Fibroblast of lung (primary cell): ENCODE measurements at regions not wholly inside any gene's neighbourhood (a gene's known extent, or its start where the extent isn't known, plus 50 kb on each side); places are given as distances from the start of the nearest gene placed in this dataset.

Experiments
- DNase-seq, 2 donors: peaks; one replicate each; pipeline versions ENCODE4 v3.0.0 to v3.0.0-alpha.2; 2010; ENCODE audit warnings: low read depth in 2 of 2
- H2AFZ ChIP-seq: 2 replicates; pipeline ENCODE4 v1.5.1; 2012; ENCODE audit warnings: low read length, control low read depth, inconsistent platforms
- H3K27ac ChIP-seq: 2 replicates; pipeline ENCODE4 v1.5.1; 2011; ENCODE audit warnings: low read length, control low read depth; ENCODE audit not compliant: insufficient read depth
- H3K27me3 ChIP-seq: 2 replicates; pipeline ENCODE4 v1.5.1; 2011; ENCODE audit warnings: mild to moderate bottlenecking, low read length; ENCODE audit not compliant: control insufficient read depth, insufficient read depth
- H3K36me3 ChIP-seq: 2 replicates; pipeline ENCODE4 v1.5.1; 2011; ENCODE audit warnings: low read length; ENCODE audit not compliant: control insufficient read depth, insufficient read depth
- H3K4me1 ChIP-seq: 2 replicates; pipeline ENCODE4 v1.5.1; 2011; ENCODE audit warnings: low read length; ENCODE audit not compliant: control insufficient read depth, insufficient read depth; ENCODE audit errors: extremely low read depth
- H3K4me2 ChIP-seq: 2 replicates; pipeline ENCODE4 v1.5.1; 2011; ENCODE audit warnings: low read length, control low read depth; ENCODE audit not compliant: insufficient read depth; ENCODE audit errors: extremely low read depth
- H3K4me3 ChIP-seq, 4 experiments: fragments of 200-600 bp in 1 of 4; sonication (generic) in 1 of 4; replicated peaks in 1 of 4; 2 replicates each; pipeline ENCODE4 v1.5.1; 2011 to 2016; ENCODE audit warnings: low read length in 4 of 4, low read depth in 3 of 4, mild to moderate bottlenecking in 3 of 4, control low read depth in 2 of 4, inconsistent platforms in 1 of 4, mixed read lengths in 1 of 4; ENCODE audit not compliant: insufficient read depth in 1 of 4; ENCODE audit errors: control extremely low read depth in 1 of 4
- H3K79me2 ChIP-seq: 2 replicates; pipeline ENCODE4 v1.5.1; 2012; ENCODE audit warnings: mild to moderate bottlenecking, low read length, inconsistent platforms; ENCODE audit not compliant: control insufficient read depth, insufficient read depth
- H3K9ac ChIP-seq: 2 replicates; pipeline ENCODE4 v1.5.1; 2011; ENCODE audit warnings: mild to moderate bottlenecking, low read length, control low read depth; ENCODE audit not compliant: insufficient read depth
- H3K9me3 ChIP-seq: 2 replicates; pipeline ENCODE4 v1.5.1; 2012; ENCODE audit warnings: low read depth, low read length; ENCODE audit not compliant: control insufficient read depth, insufficient read depth
- H4K20me1 ChIP-seq: 2 replicates; pipeline ENCODE4 v1.5.1; 2011; ENCODE audit warnings: low read length; ENCODE audit not compliant: control insufficient read depth, insufficient read depth; ENCODE audit errors: extremely low read depth
- CTCF ChIP-seq, 2 donors: IDR thresholded peaks in 1 of 2; conservative IDR thresholded peaks in 1 of 2; 1 replicate in 1 of 2; 2 replicates in 1 of 2; pipeline ENCODE4 v1.5.1; 2011 to 2012; ENCODE audit warnings: low read length in 2 of 2, control low read depth in 1 of 2, inconsistent platforms in 1 of 2, low read depth in 1 of 2, mild to moderate bottlenecking in 1 of 2
- EZH2 ChIP-seq: IDR thresholded peaks from 2 replicates; pipeline ENCODE4 v1.5.1; 2012; ENCODE audit warnings: low read length, control low read depth, mild to moderate bottlenecking; ENCODE audit errors: missing control alignments

GRCh38 chr2:38444247-38444646, 67.2 kb upstream of the ATL2 start:
- Histone ChIP-seq H3K4me3 (no peak overlapping the region), H3K27me3 (peaks cover 28% of the 10 kb centered on the region), H2AFZ (no peak overlapping the region), H3K4me2 (no peak overlapping the region), H3K36me3 (no peaks in the 10 kb centered on the region), H3K4me1 (no peaks in the 10 kb centered on the region), H3K9me3 (no peaks in the 10 kb centered on the region), H4K20me1 (no peaks in the 10 kb centered on the region), H3K27ac (no peak overlapping the region), H3K79me2 (no peaks in the 10 kb centered on the region), H3K9ac (no peak overlapping the region)
- TF ChIP-seq CTCF (conservative IDR thresholded peaks at IDR 0.05 in 1 of 2, IDR thresholded peaks at IDR 0.05 in 1 of 2; ENCODE audit: low read depth in 1 of 2, low read length in 2 of 2): no peak
- TF ChIP-seq EZH2: no peak
- peak in 1 of 2 donors; percentile 80 for DNase-seq

- no peak for TF ChIP-seq CTCF (conservative IDR thresholded peaks at IDR 0.05 in 1 of 2, IDR thresholded peaks at IDR 0.05 in 1 of 2; ENCODE audit: low read depth in 1 of 2, low read length in 2 of 2)
- Histone ChIP-seq H3K4me1 (no peaks in the 10 kb centered on the region), H3K9ac (no peak overlapping the region), H3K79me2 (no peaks in the 10 kb centered on the region), H2AFZ (no peak overlapping the region), H3K36me3 (no peaks in the 10 kb centered on the region), H3K27ac (no peak overlapping the region), H3K9me3 (no peaks in the 10 kb centered on the region), H3K27me3 (peaks cover 28% of the 10 kb centered on the region), H3K4me2 (no peak overlapping the region), H3K4me3 (no peak overlapping the region), H4K20me1 (no peaks in the 10 kb centered on the region)
- DNase-seq: peak; percentile 14 to 87
These were observed 65.8 kb upstream of the ATL2 start for GRCh38 chr2:38442643-38443541.

GRCh38 chr2:38441346-38441745, 64.3 kb upstream of the ATL2 start:
- TF ChIP-seq EZH2 (no peak), CTCF (conservative IDR thresholded peaks at IDR 0.05 in 1 of 2, IDR thresholded peaks at IDR 0.05 in 1 of 2; ENCODE audit: low read depth in 1 of 2, low read length in 2 of 2) (no peak)
- Histone ChIP-seq H3K79me2 (no peaks in the 10 kb centered on the region), H3K27ac (no peak overlapping the region), H4K20me1 (no peaks in the 10 kb centered on the region), H3K9me3 (no peaks in the 10 kb centered on the region), H3K4me3 (no peak overlapping the region), H3K4me1 (no peaks in the 10 kb centered on the region), H3K9ac (no peak overlapping the region), H2AFZ (no peak overlapping the region), H3K4me2 (no peak overlapping the region), H3K36me3 (no peaks in the 10 kb centered on the region), H3K27me3 (peaks cover 25% of the 10 kb centered on the region)
- no peak for DNase-seq
